Neural progenitor cell (in vitro differentiated cells): ENCODE measurements at regions not wholly inside any gene's neighbourhood (a gene's known extent, or its start where the extent isn't known, plus 50 kb on each side); places are given as distances from the start of the nearest gene placed in this dataset.

Experiments
- EZH2 ChIP-seq: fragments of 200-600 bp; sonication (generic); IDR thresholded peaks from 2 replicates; pipeline ENCODE4 v1.6.1; 2017; ENCODE audit warnings: antibody characterized with exemption, mild to moderate bottlenecking, moderate library complexity
- TF ChIP-seq, protein P1 (sequence below): fragments of 200-600 bp; sonication (generic); IDR thresholded peaks from 2 replicates; pipeline ENCODE4 v1.5.1; 2017; ENCODE audit warnings: antibody characterized with exemption, mild to moderate bottlenecking

DNA sequence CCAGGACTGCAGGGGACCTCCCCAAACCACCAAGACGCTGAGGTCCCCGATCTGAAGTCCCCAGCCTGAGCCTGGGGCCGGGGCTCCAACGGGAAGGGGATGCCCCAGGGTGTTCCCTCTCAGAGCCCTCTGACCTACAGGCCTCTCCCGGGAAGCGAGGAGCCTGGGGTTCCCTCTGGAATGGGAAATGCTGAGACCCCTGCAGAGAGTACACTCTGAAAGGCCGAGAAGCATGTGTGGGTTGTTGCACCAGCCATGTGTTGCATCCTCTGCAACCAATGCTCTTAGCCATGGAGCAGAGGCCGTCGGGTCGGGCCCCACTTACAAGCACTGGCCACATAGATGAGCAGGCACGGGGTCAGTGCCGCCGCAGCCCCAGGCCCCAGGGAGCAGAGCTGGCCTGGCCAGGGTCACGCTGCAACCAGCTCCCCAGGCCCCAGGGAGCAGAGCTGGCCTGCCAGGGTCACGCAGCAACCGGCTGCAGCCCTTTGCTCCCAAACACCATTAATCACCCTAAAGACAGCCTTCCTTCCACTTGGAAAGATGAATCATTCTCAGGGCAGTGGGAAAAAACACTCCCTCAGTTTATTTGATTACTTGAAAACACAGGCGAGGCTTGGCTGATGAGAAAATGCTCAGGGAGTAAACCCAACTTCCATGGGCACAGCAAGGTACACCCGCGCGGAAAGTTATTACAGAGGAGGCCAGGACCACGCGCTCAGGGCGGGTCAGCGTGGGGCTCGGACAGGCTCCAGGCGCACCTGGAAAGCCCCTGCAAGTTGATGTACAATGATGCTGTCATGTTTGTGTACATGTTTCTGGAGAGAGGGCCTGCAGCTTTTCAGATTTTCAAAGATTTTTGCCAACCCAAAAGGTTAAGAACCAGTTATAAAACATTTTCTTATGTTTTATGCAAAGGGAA, 78.0 kb upstream of the AFDN start:
- TF ChIP-seq, protein P1, sequence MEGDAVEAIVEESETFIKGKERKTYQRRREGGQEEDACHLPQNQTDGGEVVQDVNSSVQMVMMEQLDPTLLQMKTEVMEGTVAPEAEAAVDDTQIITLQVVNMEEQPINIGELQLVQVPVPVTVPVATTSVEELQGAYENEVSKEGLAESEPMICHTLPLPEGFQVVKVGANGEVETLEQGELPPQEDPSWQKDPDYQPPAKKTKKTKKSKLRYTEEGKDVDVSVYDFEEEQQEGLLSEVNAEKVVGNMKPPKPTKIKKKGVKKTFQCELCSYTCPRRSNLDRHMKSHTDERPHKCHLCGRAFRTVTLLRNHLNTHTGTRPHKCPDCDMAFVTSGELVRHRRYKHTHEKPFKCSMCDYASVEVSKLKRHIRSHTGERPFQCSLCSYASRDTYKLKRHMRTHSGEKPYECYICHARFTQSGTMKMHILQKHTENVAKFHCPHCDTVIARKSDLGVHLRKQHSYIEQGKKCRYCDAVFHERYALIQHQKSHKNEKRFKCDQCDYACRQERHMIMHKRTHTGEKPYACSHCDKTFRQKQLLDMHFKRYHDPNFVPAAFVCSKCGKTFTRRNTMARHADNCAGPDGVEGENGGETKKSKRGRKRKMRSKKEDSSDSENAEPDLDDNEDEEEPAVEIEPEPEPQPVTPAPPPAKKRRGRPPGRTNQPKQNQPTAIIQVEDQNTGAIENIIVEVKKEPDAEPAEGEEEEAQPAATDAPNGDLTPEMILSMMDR = no peak
- no peak for TF ChIP-seq EZH2
